ENCODE measurements at regions not wholly inside any gene's neighbourhood (a gene's known extent, or its start where the extent isn't known, plus 50 kb on each side); places are given as distances from the start of the nearest gene placed in this dataset.

DNA sequence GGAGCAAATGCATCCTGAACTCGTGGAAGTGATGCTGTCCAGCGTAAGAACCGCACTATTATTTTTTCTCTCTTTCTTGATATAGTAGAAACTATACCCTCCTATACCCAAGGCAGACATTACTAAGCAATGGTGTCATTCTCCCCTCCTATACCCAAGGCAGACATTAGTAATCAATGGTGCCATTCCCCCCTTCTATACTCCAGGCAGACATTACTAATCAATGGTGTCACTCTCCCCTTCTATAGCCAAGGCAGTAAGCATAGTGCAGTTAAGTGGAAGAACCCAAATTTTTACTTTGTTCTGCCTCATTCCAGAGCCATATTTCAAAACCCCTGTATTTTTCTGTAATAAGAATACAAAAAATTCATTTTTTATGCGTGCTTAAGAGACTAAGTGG is 506.2 kb upstream of the EEF2KMT start:
- TF ChIP-seq, protein P1, sequence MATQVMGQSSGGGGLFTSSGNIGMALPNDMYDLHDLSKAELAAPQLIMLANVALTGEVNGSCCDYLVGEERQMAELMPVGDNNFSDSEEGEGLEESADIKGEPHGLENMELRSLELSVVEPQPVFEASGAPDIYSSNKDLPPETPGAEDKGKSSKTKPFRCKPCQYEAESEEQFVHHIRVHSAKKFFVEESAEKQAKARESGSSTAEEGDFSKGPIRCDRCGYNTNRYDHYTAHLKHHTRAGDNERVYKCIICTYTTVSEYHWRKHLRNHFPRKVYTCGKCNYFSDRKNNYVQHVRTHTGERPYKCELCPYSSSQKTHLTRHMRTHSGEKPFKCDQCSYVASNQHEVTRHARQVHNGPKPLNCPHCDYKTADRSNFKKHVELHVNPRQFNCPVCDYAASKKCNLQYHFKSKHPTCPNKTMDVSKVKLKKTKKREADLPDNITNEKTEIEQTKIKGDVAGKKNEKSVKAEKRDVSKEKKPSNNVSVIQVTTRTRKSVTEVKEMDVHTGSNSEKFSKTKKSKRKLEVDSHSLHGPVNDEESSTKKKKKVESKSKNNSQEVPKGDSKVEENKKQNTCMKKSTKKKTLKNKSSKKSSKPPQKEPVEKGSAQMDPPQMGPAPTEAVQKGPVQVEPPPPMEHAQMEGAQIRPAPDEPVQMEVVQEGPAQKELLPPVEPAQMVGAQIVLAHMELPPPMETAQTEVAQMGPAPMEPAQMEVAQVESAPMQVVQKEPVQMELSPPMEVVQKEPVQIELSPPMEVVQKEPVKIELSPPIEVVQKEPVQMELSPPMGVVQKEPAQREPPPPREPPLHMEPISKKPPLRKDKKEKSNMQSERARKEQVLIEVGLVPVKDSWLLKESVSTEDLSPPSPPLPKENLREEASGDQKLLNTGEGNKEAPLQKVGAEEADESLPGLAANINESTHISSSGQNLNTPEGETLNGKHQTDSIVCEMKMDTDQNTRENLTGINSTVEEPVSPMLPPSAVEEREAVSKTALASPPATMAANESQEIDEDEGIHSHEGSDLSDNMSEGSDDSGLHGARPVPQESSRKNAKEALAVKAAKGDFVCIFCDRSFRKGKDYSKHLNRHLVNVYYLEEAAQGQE (IDR thresholded peaks at IDR 0.05; ENCODE audit: insufficient read depth in 1 of 2, low read depth in 2 of 2, low read length in 2 of 2), result no peak
- TF ChIP-seq SIN3A (IDR thresholded peaks at IDR 0.05; ENCODE audit: borderline replicate concordance, insufficient read depth, low read length) (no peak), POLR2AphosphoS5 (IDR thresholded peaks at IDR 0.05; ENCODE audit: low read depth, low read length) (no peak), TAF1 (IDR thresholded peaks at IDR 0.05; ENCODE audit: borderline replicate concordance, insufficient read depth, low read length) (no peak), FOXP2 (optimal IDR thresholded peaks at IDR 0.05; ENCODE audit: borderline replicate concordance, extremely low read depth, extremely low read length, insufficient read depth) (no peak)

DNA sequence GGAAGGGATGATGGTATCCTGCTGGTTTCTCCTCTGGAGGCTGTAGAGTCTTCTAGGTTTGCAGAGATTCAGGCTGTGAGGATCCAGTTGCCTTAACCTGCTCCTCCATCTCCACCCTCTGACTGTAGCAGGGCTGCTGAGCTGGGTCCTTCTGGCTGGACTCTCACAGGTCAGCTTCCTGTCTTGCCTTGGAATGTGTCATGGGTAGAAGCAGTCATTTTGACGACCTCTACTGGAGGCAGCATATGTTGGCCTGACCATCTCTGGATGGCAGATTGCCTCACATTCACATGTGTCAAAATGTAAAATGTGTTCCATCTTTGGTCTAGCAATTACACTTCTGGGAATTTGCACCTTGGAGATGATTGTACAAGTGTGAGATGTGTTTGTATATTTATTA is 504.4 kb upstream of the EEF2KMT start:
- no peak for TF ChIP-seq TAF1 (IDR thresholded peaks at IDR 0.05; ENCODE audit: borderline replicate concordance, insufficient read depth, low read length)
- TF ChIP-seq, protein P1 (IDR thresholded peaks at IDR 0.05; ENCODE audit: insufficient read depth in 1 of 2, low read depth in 2 of 2, low read length in 2 of 2), result no peak
- no peak for TF ChIP-seq SIN3A (IDR thresholded peaks at IDR 0.05; ENCODE audit: borderline replicate concordance, insufficient read depth, low read length)
- no peak for TF ChIP-seq POLR2AphosphoS5 (IDR thresholded peaks at IDR 0.05; ENCODE audit: low read depth, low read length)
- TF ChIP-seq FOXP2 (optimal IDR thresholded peaks at IDR 0.05; ENCODE audit: borderline replicate concordance, extremely low read depth, extremely low read length, insufficient read depth), result no peak

GRCh38 chr16:5598793-5599192 is 501.2 kb upstream of the EEF2KMT start:
- TF ChIP-seq TAF1 (IDR thresholded peaks at IDR 0.05; ENCODE audit: borderline replicate concordance, insufficient read depth, low read length) (no peak), SIN3A (IDR thresholded peaks at IDR 0.05; ENCODE audit: borderline replicate concordance, insufficient read depth, low read length) (no peak), FOXP2 (optimal IDR thresholded peaks at IDR 0.05; ENCODE audit: borderline replicate concordance, extremely low read depth, extremely low read length, insufficient read depth) (no peak), POLR2AphosphoS5 (IDR thresholded peaks at IDR 0.05; ENCODE audit: low read depth, low read length) (no peak)
- TF ChIP-seq, protein P1 (IDR thresholded peaks at IDR 0.05; ENCODE audit: insufficient read depth in 1 of 2, low read depth in 2 of 2, low read length in 2 of 2), result no peak

DNA sequence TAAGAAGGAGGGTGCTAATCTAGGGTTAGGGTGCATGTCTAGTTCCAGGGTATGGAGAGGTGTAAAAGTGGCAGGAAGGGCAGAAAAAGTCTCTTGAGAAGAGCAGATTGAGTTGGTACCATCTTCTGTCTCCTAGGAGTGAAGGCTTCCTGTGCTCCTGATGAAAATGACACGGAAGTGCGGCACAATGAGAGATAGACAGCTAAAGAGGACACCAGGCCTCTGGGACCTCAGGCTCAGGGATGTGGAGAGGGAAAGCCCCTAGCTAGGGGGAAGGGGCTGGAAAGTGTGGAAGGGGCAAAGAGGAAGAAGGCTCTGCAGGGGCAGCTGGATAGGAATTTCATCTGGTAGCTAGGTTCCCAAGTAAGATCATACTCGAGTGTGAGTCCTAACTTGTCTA is 498.3 kb upstream of the EEF2KMT start:
- TF ChIP-seq, protein P1 (IDR thresholded peaks at IDR 0.05; ENCODE audit: insufficient read depth in 1 of 2, low read depth in 2 of 2, low read length in 2 of 2), result no peak
- no peak for TF ChIP-seq TAF1 (IDR thresholded peaks at IDR 0.05; ENCODE audit: borderline replicate concordance, insufficient read depth, low read length)
- no peak for TF ChIP-seq SIN3A (IDR thresholded peaks at IDR 0.05; ENCODE audit: borderline replicate concordance, insufficient read depth, low read length)
- no peak for TF ChIP-seq POLR2AphosphoS5 (IDR thresholded peaks at IDR 0.05; ENCODE audit: low read depth, low read length)
- TF ChIP-seq FOXP2 (optimal IDR thresholded peaks at IDR 0.05; ENCODE audit: borderline replicate concordance, extremely low read depth, extremely low read length, insufficient read depth), result no peak

GRCh38 chr16:5590416-5590815 is 492.8 kb upstream of the EEF2KMT start:
- TF ChIP-seq, protein P1 (IDR thresholded peaks at IDR 0.05; ENCODE audit: insufficient read depth in 1 of 2, low read depth in 2 of 2, low read length in 2 of 2), result no peak
- TF ChIP-seq TAF1 (IDR thresholded peaks at IDR 0.05; ENCODE audit: borderline replicate concordance, insufficient read depth, low read length), result no peak
- TF ChIP-seq FOXP2 (optimal IDR thresholded peaks at IDR 0.05; ENCODE audit: borderline replicate concordance, extremely low read depth, extremely low read length, insufficient read depth), result no peak
- no peak for TF ChIP-seq SIN3A (IDR thresholded peaks at IDR 0.05; ENCODE audit: borderline replicate concordance, insufficient read depth, low read length)
- no peak for TF ChIP-seq POLR2AphosphoS5 (IDR thresholded peaks at IDR 0.05; ENCODE audit: low read depth, low read length)
